ENCODE measurements at regions not wholly inside any gene's neighbourhood (a gene's known extent, or its start where the extent isn't known, plus 50 kb on each side); places are given as distances from the start of the nearest gene placed in this dataset.

GRCh38 chr6:164258421-164258820, 843.9 kb downstream of the QKI start:
- Histone ChIP-seq H3K9me3 (ENCODE audit: control insufficient read depth, insufficient read depth, low read length) (peaks cover 5% of the 10 kb centered on the region), H3K27ac (ENCODE audit: insufficient read depth, low read length) (no peak overlapping the region), H2BK5ac (ENCODE audit: low read depth, low read length, poor library complexity, severe bottlenecking) (no peak overlapping the region), H4K91ac (ENCODE audit: insufficient read depth, low read depth, low read length) (no peak overlapping the region), H3K4me3 (ENCODE audit: insufficient read depth, low read depth, low read length) (no peak overlapping the region), H3K14ac (replicated peaks; ENCODE audit: low read depth, low read length) (no peak overlapping the region), H2BK20ac (ENCODE audit: low read depth, low read length) (no peak overlapping the region), H3K23ac (ENCODE audit: low read depth, low read length) (no peak overlapping the region), H3K56ac (ENCODE audit: extremely low read depth, insufficient read depth, low read length) (no peak overlapping the region), H3K9me1 (ENCODE audit: insufficient read depth, low read length) (no peaks in the 10 kb centered on the region), H2AFZ (replicated peaks; ENCODE audit: low read length, poor library complexity) (no peak overlapping the region), H3K4me1 (ENCODE audit: control insufficient read depth, insufficient read depth, low read length) (no peaks in the 10 kb centered on the region), H3K18ac (ENCODE audit: low read depth, low read length) (no peak overlapping the region), H3K27me3 (ENCODE audit: control insufficient read depth, insufficient read depth, low read length) (no peaks in the 10 kb centered on the region), H3K9ac (ENCODE audit: low read depth, low read length) (no peak overlapping the region), H3K79me1 (ENCODE audit: low read depth in 1 of 2, low read length in 2 of 2) (no peaks in the 10 kb centered on the region), H3K4ac (ENCODE audit: low read depth, low read length) (no peak overlapping the region), H4K5ac (ENCODE audit: low read depth, low read length) (no peak overlapping the region), H4K8ac (ENCODE audit: low read depth in 2 of 2, low read length in 2 of 2) (no peak overlapping the region), H3K4me2 (ENCODE audit: low read depth, low read length) (no peak overlapping the region), H2BK15ac (ENCODE audit: low read depth, low read length) (no peak overlapping the region), H4K20me1 (ENCODE audit: insufficient read depth, low read length) (no peaks in the 10 kb centered on the region), H2BK120ac (ENCODE audit: low read depth, low read length) (no peak overlapping the region), H2AK9ac (replicated peaks; ENCODE audit: low read depth, low read length, poor library complexity) (no peak overlapping the region), H3K36me3 (ENCODE audit: control insufficient read depth, insufficient read depth, low read length) (no peaks in the 10 kb centered on the region), H2AK5ac (ENCODE audit: low read depth, low read length) (no peak overlapping the region)
- TF ChIP-seq POLR2A (IDR thresholded peaks at IDR 0.05; ENCODE audit: low read depth, low read length) (no peak), MXI1 (IDR thresholded peaks at IDR 0.05; ENCODE audit: borderline replicate concordance, low read depth, low read length) (no peak), RFX5 (IDR thresholded peaks at IDR 0.05; ENCODE audit: low read depth, low read length) (no peak), BHLHE40 (IDR thresholded peaks at IDR 0.05; ENCODE audit: low read depth, low read length) (no peak), CEBPB (IDR thresholded peaks at IDR 0.05; ENCODE audit: low read depth, low read length) (no peak)
- in situ Hi-C loops (cut with MboI; ENCODE audit: low sequenced_read_pairs) = no loop called here
- DNase-seq = no peak
- BruUV-seq (replicated peaks) = no TSS peak
- ATAC-seq (ENCODE audit: low read depth) = no peak
- WGBS, 2 experiments (ENCODE audit: extremely low coverage in 2 of 2, insufficient read length in 1 of 2) = no CpG with 5 or more reads among the region's 3 CpGs
- POLR2A ChIA-PET (ENCODE audit: unreplicated experiment) = no interaction called here
- CTCF ChIA-PET = no interaction called here
- intact Hi-C loops (cut with micrococcal nuclease) = no loop called here
- dilution Hi-C loops (cut with HindIII; ENCODE audit: low sequenced_read_pairs, unreplicated experiment) = no loop called here

Measured in IMR-90 (cell line).